ENCODE measurements at regions not wholly inside any gene's neighbourhood (a gene's known extent, or its start where the extent isn't known, plus 50 kb on each side); places are given as distances from the start of the nearest gene placed in this dataset.

DNA sequence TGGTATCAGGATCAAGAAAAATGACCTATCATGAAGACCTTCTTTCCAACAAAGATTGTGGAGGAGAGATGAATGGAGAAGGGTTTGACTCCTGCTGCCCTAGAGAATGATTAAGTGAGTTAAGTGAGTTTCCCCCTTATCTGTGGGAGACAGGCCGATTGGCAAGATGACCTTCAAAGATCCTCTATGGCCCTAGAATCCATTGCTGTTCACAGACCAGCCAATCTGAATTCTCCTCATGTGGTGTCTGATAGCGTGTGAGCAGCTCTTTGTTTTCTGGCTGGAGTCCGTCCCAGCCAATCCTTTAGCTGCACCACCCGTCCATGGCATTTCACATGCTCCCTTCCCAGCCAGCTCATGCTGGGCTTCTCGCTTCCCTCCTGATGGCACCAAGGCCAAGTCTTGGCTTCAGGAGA lies 79.4 kb downstream of the MARCHF4 start:
- TF ChIP-seq, protein P1, sequence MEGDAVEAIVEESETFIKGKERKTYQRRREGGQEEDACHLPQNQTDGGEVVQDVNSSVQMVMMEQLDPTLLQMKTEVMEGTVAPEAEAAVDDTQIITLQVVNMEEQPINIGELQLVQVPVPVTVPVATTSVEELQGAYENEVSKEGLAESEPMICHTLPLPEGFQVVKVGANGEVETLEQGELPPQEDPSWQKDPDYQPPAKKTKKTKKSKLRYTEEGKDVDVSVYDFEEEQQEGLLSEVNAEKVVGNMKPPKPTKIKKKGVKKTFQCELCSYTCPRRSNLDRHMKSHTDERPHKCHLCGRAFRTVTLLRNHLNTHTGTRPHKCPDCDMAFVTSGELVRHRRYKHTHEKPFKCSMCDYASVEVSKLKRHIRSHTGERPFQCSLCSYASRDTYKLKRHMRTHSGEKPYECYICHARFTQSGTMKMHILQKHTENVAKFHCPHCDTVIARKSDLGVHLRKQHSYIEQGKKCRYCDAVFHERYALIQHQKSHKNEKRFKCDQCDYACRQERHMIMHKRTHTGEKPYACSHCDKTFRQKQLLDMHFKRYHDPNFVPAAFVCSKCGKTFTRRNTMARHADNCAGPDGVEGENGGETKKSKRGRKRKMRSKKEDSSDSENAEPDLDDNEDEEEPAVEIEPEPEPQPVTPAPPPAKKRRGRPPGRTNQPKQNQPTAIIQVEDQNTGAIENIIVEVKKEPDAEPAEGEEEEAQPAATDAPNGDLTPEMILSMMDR (conservative IDR thresholded peaks at IDR 0.05): no peak
- TF ChIP-seq ZFX (IDR thresholded peaks at IDR 0.05): no peak
